PC-9 (cell line): ENCODE measurements at regions not wholly inside any gene's neighbourhood (a gene's known extent, or its start where the extent isn't known, plus 50 kb on each side); places are given as distances from the start of the nearest gene placed in this dataset.

Experiments used
- EZH2 ChIP-seq: fragments of 200-600 bp; sonication (generic); IDR thresholded peaks from 2 replicates; pipeline ENCODE4 v1.8.0; 2017; ENCODE audit warnings: antibody characterized with exemption, low read depth
- TF ChIP-seq, protein P1 (sequence below): fragments of 200-600 bp; sonication (generic); conservative IDR thresholded peaks from 2 replicates; pipeline ENCODE4 v1.6.1; 2017; ENCODE audit warnings: mixed run types, antibody characterized with exemption, mild to moderate bottlenecking, moderate library complexity

DNA sequence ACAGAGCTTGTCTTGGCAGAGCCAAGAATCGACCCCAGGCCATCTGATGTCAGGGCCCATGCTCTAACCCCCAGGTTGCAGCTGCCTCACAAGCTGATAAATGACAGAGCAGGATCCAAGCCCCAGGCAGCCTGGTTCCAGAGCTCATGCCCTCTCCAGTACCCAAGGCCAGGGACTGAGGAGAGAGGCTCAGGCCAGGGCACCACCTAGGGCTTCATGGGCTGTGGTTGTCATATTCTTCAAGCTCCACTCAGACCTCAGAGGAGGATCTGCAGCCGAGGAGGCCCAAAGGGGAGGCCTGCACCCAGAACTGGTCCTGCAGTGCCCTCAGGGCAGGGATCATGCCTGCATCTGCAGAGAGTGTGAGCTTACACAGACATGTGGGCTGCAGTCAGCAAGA lies 301.1 kb downstream of the MATN1 start:
- TF ChIP-seq, protein P1, sequence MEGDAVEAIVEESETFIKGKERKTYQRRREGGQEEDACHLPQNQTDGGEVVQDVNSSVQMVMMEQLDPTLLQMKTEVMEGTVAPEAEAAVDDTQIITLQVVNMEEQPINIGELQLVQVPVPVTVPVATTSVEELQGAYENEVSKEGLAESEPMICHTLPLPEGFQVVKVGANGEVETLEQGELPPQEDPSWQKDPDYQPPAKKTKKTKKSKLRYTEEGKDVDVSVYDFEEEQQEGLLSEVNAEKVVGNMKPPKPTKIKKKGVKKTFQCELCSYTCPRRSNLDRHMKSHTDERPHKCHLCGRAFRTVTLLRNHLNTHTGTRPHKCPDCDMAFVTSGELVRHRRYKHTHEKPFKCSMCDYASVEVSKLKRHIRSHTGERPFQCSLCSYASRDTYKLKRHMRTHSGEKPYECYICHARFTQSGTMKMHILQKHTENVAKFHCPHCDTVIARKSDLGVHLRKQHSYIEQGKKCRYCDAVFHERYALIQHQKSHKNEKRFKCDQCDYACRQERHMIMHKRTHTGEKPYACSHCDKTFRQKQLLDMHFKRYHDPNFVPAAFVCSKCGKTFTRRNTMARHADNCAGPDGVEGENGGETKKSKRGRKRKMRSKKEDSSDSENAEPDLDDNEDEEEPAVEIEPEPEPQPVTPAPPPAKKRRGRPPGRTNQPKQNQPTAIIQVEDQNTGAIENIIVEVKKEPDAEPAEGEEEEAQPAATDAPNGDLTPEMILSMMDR: no peak
- no peak for TF ChIP-seq EZH2
